ENCODE measurements at regions not wholly inside any gene's neighbourhood (a gene's known extent, or its start where the extent isn't known, plus 50 kb on each side); places are given as distances from the start of the nearest gene placed in this dataset.
"Not testable (repeated sequence)": the region's sequence is repeated elsewhere in the genome, so short reads cannot be mapped to it uniquely, and the experiment has no call there.

- no peak overlapping the region for H3K4me3 ChIP-seq
- no peaks in the 10 kb centered on the region for H3K4me1 ChIP-seq
- H3K27me3 ChIP-seq, result no peaks in the 10 kb centered on the region
- ATAC-seq (no peak), DNase-seq (no peak)
- H3K27ac ChIP-seq, result no peak overlapping the region
- no peaks in the 10 kb centered on the region for H3K36me3 ChIP-seq (replicated peaks in 1 of 2; ENCODE audit: insufficient read depth in 1 of 2, low read depth in 2 of 2)
- 71 to 79% methylated on average over 4 of the region's 4 CpGs for WGBS, 2 donors
- no peaks in the 10 kb centered on the region for H3K9me3 ChIP-seq
- TF ChIP-seq CTCF (IDR thresholded peaks at IDR 0.05) (no peak), POLR2A (IDR thresholded peaks at IDR 0.05) (no peak)
- intact Hi-C loops (cut with DNase I), result no loop called here
Measured at GRCh38 chr10:84608126-84608525, 279.7 kb downstream of the CCSER2 start.

DNA sequence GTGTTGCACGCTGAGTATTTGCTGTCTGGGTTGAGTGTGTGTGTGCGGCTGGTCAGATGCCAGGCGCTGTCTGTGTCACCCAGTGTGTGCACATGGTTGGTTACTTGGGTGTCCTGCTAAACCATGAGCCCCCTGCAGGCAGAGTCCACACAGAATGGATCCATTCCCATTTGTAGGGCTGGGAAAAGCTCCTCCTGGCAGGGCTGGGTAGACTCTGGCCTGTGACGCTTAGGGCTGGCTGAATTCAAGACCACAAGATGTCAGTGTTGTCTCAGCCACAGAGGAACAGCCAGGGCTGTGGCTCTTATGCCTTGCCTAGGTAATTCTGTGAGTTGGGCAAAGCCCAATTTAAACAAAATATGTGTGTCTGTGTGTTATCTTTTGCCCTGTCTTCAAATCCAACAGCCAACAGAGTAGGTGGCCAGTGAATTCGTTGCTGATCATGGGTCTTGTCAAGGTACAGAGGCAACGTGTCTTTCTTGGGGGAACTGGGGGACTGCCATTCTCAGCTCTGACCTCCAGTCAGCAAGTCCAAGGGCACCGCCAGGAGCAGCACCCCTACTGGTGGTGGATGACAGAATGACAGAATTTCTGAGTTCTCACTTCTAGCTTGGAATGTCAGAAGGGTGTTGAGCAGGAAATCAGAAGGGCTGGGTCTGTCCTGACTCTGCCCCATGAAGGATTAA lies 285.1 kb downstream of the CCSER2 start:
- ATAC-seq, result peak; percentile 52
- H3K27ac ChIP-seq, result no peak overlapping the region
- DNase-seq, result peak; percentile 25 to 57 (median 34)
- no peaks in the 10 kb centered on the region for H3K9me3 ChIP-seq
- no peak overlapping the region for H3K4me3 ChIP-seq
- TF ChIP-seq CTCF (IDR thresholded peaks at IDR 0.05), result peak; percentile 8 to 61 (median 39)
- no peak for TF ChIP-seq POLR2A (IDR thresholded peaks at IDR 0.05)
- 28 to 30% methylated on average over 7 of the region's 7 CpGs for WGBS, 2 donors
- H3K4me1 ChIP-seq, result no peaks in the 10 kb centered on the region
- H3K36me3 ChIP-seq (replicated peaks in 1 of 2; ENCODE audit: insufficient read depth in 1 of 2, low read depth in 2 of 2), result no peaks in the 10 kb centered on the region
- intact Hi-C loops (cut with DNase I), result no loop called here
- no peaks in the 10 kb centered on the region for H3K27me3 ChIP-seq

DNA sequence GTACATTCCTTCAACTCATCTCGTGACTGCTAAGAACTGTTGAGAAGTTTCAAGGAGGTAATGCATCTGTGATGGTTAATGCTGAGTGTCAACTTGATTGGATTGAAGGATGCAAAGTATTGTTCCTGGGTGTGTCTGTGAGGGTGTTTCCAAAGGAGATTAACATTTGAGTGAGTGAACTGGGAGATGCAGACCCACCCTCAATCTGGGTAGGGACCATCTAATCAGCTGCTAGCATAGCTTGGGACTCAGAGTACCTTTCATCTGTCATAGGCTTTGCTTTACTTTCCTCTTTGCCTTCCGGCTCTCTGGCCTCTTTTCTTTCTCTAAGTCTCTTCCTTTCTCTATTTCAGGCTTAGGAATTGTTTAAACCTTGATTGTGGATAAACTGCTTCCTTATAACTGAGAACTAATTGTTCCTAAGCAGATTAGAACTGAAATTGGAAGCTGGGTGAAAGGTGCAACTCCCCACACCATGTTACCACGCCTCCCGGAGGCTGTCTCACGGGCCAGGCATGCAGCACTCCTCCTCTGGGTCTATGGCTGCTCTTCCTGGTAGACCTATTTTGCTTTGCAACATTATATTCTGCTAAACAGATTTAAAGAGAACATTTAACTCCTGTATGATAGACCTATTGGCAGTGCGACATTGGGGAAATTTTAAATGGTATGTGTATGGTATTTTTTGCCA lies 298.2 kb downstream of the CCSER2 start:
- TF ChIP-seq POLR2A (IDR thresholded peaks at IDR 0.05) (no peak), CTCF (IDR thresholded peaks at IDR 0.05) (no peak)
- no peak overlapping the region for H3K27ac ChIP-seq
- H3K9me3 ChIP-seq, result no peaks in the 10 kb centered on the region
- H3K4me3 ChIP-seq, result no peak overlapping the region
- no peaks in the 10 kb centered on the region for H3K36me3 ChIP-seq (replicated peaks in 1 of 2; ENCODE audit: insufficient read depth in 1 of 2, low read depth in 2 of 2)
- H3K4me1 ChIP-seq, result no peaks in the 10 kb centered on the region
- intact Hi-C loops (cut with DNase I), result no loop called here
- no peaks in the 10 kb centered on the region for H3K27me3 ChIP-seq
- DNase-seq, result no peak
- no peak for ATAC-seq
- 65 to 69% methylated on average over 6 of the region's 6 CpGs for WGBS, 2 donors

GRCh38 chr10:84632866-84633265 lies 304.5 kb downstream of the CCSER2 start:
- H3K36me3 ChIP-seq (replicated peaks in 1 of 2; ENCODE audit: insufficient read depth in 1 of 2, low read depth in 2 of 2), result no peaks in the 10 kb centered on the region
- TF ChIP-seq CTCF (IDR thresholded peaks at IDR 0.05), result no peak
- TF ChIP-seq POLR2A (IDR thresholded peaks at IDR 0.05), result no peak
- 73 to 75% methylated on average over 5 of the region's 5 CpGs for WGBS, 2 donors
- ATAC-seq, result no peak
- no peak overlapping the region for H3K4me3 ChIP-seq
- no peak overlapping the region for H3K27ac ChIP-seq
- DNase-seq, result no peak
- H3K4me1 ChIP-seq, result no peaks in the 10 kb centered on the region
- no peaks in the 10 kb centered on the region for H3K9me3 ChIP-seq
- H3K27me3 ChIP-seq, result no peaks in the 10 kb centered on the region
- intact Hi-C loops (cut with DNase I), result no loop called here

- H3K9me3 ChIP-seq, result no peaks in the 10 kb centered on the region
- WGBS, 2 donors, result 85 to 89% methylated on average over 5 of the region's 5 CpGs
Measured at GRCh38 chr10:84634636-84635035, 306.2 kb downstream of the CCSER2 start.

DNA sequence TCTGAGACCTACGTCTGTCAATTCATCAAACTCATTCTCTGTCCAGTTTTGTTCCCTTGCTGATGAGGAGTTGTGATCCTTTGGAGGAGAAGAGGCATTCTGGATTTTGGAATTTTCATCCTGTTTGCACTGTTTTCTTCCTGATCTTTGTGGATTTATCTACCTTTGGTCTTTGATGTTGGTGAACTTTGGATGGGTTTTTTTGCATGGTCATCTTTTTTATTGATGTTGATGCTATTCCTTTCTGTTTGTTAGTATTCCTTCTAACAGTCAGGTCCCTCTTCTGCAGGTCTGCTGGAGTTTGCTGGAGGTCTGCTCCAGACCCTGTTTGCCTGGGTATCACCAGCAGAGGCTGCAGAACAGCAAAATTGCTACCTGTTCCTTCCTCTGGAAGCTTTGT lies 322.2 kb downstream of the CCSER2 start:
- 48 to 52% methylated on average over 1 of the region's 1 CpG for WGBS, 2 donors
- H3K27ac ChIP-seq; H3K27me3 ChIP-seq; H3K36me3 ChIP-seq (replicated peaks in 1 of 2; ENCODE audit: insufficient read depth in 1 of 2, low read depth in 2 of 2); H3K4me1 ChIP-seq; H3K9me3 ChIP-seq; ATAC-seq; intact Hi-C loops (cut with DNase I); H3K4me3 ChIP-seq; DNase-seq: not testable (repeated sequence)

More at GRCh38 chr10:84634636-84635035, 306.2 kb downstream of the CCSER2 start:
- ATAC-seq, result no peak
- H3K4me1 ChIP-seq, result no peaks in the 10 kb centered on the region
- H3K4me3 ChIP-seq, result no peak overlapping the region
- no peak for TF ChIP-seq POLR2A (IDR thresholded peaks at IDR 0.05)
- TF ChIP-seq CTCF (IDR thresholded peaks at IDR 0.05), result no peak
- DNase-seq, result no peak
- no peak overlapping the region for H3K27ac ChIP-seq
- no peaks in the 10 kb centered on the region for H3K27me3 ChIP-seq
- H3K36me3 ChIP-seq (replicated peaks in 1 of 2; ENCODE audit: insufficient read depth in 1 of 2, low read depth in 2 of 2), result no peaks in the 10 kb centered on the region
- intact Hi-C loops (cut with DNase I), result no loop called here
